GM19372 (cell line): ENCODE measurements at regions not wholly inside any gene's neighbourhood (a gene's known extent, or its start where the extent isn't known, plus 50 kb on each side); places are given as distances from the start of the nearest gene placed in this dataset.
"Not testable (repeated sequence)": the region's sequence is repeated elsewhere in the genome, so short reads cannot be mapped to it uniquely, and the experiment has no call there.

Experiments
- ATAC-seq: cut with Tn5 transposase; IDR thresholded peaks from one replicate; pipeline ENCODE4 v1.9.1; 2021; ENCODE audit warnings: mild to moderate bottlenecking, low read depth, moderate library complexity; ENCODE audit not compliant: unreplicated experiment

- ATAC-seq, result no peak
These were observed 416.7 kb upstream of the AKR1E2 start for GRCh38 chr10:4409319-4409718.

DNA sequence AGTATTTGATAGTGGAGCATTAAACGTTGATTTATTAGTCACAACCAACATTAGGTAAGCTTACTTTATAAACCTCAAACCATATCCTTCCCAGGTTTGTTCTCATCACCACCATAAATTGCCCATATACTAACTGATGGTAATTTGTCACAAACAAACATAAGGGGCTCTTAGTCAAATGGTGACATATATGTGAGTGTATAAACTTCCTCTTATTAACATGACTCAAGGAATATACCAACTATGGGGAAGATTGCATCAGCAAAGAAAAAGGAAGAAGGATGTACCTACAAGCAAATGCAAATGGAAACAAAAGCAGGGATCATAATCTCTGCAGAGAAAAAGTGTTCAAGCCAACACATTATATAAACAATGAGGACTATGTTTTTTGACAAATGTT, 418.2 kb upstream of the AKR1E2 start:
- no peak for ATAC-seq

DNA sequence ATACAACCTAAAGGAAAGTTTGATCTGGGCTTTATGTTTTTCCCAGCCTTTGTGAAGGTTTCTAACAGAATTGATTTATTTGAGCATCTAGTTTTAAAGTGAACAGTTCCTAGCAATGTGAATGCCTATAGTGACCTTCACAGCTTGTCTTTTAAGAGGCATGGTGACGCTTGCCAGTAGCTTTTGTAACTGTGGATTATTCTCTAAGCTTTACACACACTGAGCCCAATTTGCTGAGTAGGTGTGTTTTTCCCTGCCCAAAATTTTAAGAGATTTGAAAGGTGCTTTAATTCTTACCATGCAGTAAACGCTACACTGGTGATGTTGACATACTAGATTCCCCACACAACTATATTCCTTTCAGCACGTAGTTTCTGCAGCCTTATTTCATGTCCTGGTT, 420.2 kb upstream of the AKR1E2 start:
- no peak for ATAC-seq

- ATAC-seq, result no peak
These were observed 422.3 kb upstream of the AKR1E2 start for GRCh38 chr10:4403638-4404252.

- not testable (repeated sequence) for ATAC-seq
These were observed 424.9 kb upstream of the AKR1E2 start for GRCh38 chr10:4401080-4401479.

GRCh38 chr10:4399556-4399955, 426.5 kb upstream of the AKR1E2 start:
- no peak for ATAC-seq

GRCh38 chr10:4398602-4399001, 427.4 kb upstream of the AKR1E2 start:
- no peak for ATAC-seq

DNA sequence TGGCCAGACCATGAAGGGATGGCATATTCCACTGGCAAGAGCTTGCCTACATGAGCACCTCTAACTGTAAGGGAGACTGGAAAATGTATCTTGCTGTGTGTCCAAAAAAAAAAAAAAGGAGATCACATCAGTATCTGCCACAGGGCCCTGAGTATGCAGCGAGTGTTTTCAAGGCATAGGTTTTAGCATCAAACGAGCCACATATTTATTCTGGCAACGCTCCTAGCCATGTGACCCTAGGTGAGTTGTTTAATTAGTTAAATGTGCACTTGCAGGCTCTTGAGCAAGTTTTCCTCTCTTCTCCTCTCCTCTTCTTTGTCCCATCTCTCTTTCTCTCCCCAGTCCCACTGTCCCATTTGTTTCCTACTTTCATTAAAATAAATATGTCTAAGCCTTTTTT, 428.7 kb upstream of the AKR1E2 start:
- no peak for ATAC-seq

DNA sequence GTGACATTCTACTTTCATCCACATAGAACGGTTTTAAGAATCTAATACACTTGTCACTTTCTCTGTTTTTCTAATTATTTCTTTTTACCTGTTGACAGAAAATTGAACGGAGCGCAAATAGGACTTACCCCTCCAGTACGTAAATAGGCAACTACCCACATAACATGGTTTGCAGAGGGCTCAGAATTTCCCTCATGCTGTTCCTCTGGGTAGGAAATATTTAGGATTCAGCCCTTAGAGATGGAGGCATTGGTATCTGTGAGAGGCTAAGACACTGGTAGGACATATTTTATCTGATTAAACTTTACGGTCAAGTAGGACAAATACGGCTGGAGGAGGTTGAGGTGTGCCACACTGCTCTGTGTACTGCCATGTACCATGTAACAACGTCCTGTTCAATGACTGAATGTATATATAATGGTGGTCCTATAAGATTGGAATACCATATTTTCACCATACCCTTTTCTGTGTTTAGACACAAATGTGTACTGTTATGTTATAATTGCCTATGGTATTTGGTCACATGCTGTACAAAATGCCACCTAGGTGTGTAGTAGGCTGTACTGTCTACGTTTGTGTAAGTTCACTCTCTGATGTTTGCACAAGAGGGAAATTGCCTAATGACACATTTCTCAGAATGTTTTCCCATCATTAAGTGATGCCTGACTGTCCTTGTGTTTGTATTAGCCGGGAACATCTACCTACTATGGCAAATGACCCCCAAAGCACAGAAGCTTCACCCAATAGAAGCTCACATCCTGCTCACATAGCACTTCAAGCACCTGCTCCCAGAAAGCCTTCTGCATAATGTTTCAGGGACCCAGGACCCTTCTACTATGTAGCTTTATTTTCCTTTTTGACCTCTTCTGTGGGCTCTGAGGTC, 429.4 kb upstream of the AKR1E2 start:
- no peak for ATAC-seq

DNA sequence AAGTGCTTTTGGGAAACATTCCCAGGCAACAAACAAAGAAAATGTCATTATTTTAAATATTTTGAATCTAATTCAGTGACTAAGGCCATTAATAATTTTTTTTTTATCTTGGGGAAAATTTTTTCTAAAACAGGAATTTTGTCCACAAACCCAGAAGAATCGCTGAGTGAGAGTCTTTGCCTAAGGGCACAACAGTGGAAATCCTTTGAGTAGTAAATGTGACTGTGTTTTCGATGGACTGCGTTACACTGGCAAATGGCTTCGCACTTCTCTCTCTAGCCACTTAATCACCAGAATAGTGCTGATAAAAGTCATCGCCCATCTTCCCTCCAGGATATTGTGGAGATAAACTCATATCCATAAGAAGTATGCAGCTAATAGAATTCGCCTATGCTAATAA, 430.3 kb upstream of the AKR1E2 start:
- no peak for ATAC-seq

- not testable (repeated sequence) for ATAC-seq
These were observed 431.6 kb upstream of the AKR1E2 start for GRCh38 chr10:4394455-4394854.

GRCh38 chr10:4391683-4392082, 434.3 kb upstream of the AKR1E2 start:
- ATAC-seq, result no peak

DNA sequence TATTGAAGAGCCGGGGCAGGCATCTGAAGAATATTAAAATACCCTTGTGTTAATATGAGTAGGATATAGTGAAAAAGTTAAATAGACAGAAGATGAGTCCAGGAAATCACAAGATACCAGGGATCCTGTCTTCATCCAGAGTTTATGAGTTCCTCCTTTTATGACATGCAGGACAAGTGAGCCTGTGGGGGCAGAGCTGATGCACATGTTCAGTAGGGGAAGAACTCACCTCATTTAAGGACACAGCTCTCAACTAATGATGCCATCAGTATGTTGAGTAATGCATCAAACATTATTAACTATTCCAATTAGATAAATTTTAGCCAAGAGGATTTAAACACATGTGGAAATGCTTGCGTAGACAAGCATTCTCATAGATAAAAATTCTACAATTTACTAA, 435.8 kb upstream of the AKR1E2 start:
- no peak for ATAC-seq

DNA sequence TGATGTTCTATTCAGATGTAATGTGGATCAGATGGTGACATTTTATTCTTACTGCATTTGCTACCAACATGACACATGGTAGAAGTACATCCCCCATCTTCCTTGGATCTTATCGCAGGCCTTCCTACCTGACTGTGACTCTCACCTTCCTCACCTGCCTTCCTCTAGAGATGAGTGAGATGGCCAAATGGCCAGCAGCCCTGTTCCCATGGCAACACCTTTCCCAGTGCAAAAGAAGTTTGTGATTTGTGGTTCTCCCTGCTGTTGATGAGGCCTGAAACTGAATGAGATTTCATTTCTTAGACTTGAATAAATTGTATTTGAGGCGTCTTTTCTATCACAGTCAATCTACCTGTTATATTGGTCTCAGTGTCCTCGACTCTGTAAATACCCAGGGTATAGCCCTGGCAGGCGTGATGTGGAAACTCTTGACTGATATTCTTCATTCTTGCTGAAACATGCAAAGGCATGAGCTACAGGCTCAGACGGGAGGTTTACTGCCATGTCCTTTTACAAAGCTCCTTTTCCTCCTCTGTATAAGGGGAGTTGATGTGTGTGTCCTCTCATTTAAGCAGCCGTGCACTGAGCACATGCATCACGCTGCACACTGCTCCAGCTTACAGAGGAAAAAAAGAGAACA, 440.7 kb upstream of the AKR1E2 start:
- no peak for ATAC-seq

DNA sequence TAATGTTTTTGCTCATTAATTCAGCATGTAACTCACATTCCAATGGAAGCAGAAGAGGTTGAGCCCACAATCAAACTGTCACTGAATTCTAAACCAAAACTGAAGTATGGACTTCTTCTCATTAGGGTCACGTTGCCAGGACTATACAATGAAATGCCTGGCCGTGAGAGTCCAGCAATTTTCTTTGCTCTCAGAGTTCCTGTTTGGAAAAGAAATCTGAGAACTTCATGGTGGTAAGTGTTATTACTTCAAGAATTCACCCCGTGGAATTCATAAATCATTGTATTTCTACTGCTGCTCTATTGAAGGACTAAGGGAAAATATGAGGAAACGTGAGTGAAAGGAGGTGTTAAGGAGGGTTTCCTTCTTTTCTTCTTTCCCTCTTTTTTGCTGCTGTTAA, 441.8 kb upstream of the AKR1E2 start:
- ATAC-seq, result no peak

GRCh38 chr10:4383651-4384098, 442.3 kb upstream of the AKR1E2 start:
- ATAC-seq, result no peak

DNA sequence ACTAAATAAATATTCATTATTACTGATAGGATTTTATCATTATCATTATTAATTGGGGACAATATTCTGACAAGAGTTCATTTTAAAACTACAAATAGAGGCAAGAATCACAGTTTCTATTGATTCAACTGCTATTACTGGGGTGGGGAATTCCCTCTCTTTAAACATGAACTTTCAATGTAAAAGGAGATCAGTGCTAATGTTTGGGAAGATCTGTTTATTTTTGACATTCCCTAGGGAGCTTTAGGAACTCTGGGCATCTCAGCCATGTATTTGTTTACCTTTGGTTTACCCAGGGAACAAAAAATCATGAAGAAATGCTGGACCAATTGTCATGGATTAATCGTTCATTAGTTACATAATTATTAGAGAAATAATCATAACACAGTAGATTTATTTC, 443.2 kb upstream of the AKR1E2 start:
- ATAC-seq, result no peak

DNA sequence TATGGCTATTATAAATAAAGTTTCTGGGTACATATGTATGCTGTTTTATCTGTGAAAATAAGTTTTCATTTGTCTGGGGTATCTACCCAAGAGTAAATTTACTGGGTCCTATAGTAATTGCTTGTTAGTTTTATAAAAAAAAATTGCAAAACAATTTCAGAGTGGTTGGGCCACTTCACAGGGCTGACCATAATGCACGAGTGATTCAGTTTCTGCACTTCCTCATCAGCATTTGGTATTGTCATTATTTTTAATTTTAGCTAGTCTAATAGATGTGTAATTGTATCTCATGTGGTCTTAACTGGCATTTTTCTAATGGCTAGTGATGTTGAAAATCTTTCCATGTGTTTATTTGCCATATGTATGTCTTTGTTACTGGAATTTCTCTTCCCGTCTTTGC, 452.4 kb upstream of the AKR1E2 start:
- no peak for ATAC-seq

GRCh38 chr10:4373098-4373497, 452.9 kb upstream of the AKR1E2 start:
- ATAC-seq, result no peak

DNA sequence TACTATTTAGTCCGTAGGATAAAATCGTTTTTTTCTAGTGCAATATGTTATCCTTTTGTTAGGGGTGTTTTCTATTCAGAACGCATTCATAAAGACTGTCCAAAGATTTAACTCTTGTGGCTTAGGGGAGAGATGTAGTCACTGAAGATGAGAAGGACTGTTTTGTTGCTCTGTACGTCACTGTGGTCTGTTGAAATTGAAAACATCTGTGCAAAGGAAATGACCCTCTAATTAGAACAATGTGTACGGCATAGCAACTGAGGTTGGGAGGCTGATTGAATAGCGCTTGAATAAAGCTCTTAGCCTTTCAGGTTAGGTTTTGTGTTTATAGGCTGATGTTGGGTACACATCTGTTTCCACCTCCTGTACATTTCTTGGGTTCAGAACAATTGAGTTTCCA, 453.4 kb upstream of the AKR1E2 start:
- ATAC-seq, result no peak

DNA sequence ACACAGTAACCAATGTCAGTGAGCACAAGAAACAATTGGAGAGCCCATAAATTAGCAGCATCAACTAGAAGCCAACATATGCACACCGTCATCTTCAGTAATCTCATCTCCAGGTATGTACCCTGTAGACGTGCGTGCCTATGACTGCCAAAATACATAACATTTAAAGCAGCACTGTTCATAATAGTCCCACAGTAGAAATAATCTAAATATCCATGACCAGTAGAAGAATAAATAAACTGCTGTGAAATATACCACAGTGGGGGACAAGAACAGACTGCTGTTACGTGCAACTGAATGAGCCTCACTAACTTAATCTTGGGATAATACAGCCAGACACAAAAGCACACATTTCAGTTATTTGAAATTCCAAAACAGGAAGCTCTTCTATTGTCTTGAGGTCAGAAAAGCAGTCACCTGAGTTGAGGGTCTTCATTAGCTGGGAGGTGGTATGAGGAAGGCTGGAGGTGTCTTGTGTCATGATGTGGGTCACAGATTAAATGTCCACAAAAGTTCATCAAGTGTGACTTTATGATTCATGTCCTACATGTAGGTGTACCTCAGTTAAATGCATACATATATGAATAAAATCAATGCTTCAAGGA, 454.2 kb upstream of the AKR1E2 start:
- no peak for ATAC-seq
